Ascending aorta (tissue), 2 donors: ENCODE measurements at regions not wholly inside any gene's neighbourhood (a gene's known extent, or its start where the extent isn't known, plus 50 kb on each side); places are given as distances from the start of the nearest gene placed in this dataset.

Source experiments
- DNase-seq, 2 donors: peaks; one replicate each; pipeline ENCODE4 v3.0.0-alpha.2; 2019; ENCODE audit warnings: low spot score in 2 of 2
- H3K27ac ChIP-seq, 2 donors: fragments of 200-600 bp; sonication (generic); one replicate each; pipeline ENCODE4 v1.5.1; 2016 to 2017; ENCODE audit warnings: mild to moderate bottlenecking in 1 of 2
- H3K27me3 ChIP-seq: fragments of 200-600 bp; sonication (generic); one replicate; pipeline ENCODE4 v1.5.1; 2017
- H3K36me3 ChIP-seq, 2 donors: fragments of 200-600 bp; sonication (generic); one replicate each; pipeline ENCODE4 v1.5.1; 2016
- H3K4me1 ChIP-seq, 2 donors: fragments of 200-600 bp; sonication (generic); one replicate each; pipeline ENCODE4 v1.5.1; 2016 to 2017; ENCODE audit warnings: mild to moderate bottlenecking in 1 of 2
- H3K4me3 ChIP-seq, 2 donors: fragments of 200-600 bp; sonication (generic); one replicate each; pipeline ENCODE4 v1.5.1; 2016 to 2017; ENCODE audit warnings: mild to moderate bottlenecking in 1 of 2
- H3K9me3 ChIP-seq, 2 donors: fragments of 200-600 bp; sonication (generic); one replicate each; pipeline ENCODE4 v1.5.1; 2016
- CTCF ChIP-seq, 3 experiments: fragments of 200-600 bp in 2 of 3; fragments of 450-650 bp in 1 of 3; sonication (generic) in 2 of 3; IDR thresholded peaks; one replicate each; pipeline ENCODE4 v1.5.1; 2016 to 2019; ENCODE audit warnings: antibody characterized with exemption in 3 of 3, mild to moderate bottlenecking in 1 of 3, moderate library complexity in 1 of 3
- intact Hi-C: fragments of 100-400 bp; cut with DNase I; formaldehyde crosslinking; loops from one replicate; pipeline ENCODE4 v1.15.1; 2023

GRCh38 chr7:28346256-28346655 lies 66.1 kb upstream of the CREB5 start:
- no peaks in the 10 kb centered on the region for H3K9me3 ChIP-seq
- H3K36me3 ChIP-seq, result no peaks in the 10 kb centered on the region
- intact Hi-C loops, result no loop called here
- no peak overlapping the region for H3K27ac ChIP-seq
- TF ChIP-seq CTCF (IDR thresholded peaks at IDR 0.05), result no peak
- H3K4me3 ChIP-seq, result no peak overlapping the region
- no peaks in the 10 kb centered on the region for H3K4me1 ChIP-seq
- no peak for DNase-seq
- no peaks in the 10 kb centered on the region for H3K27me3 ChIP-seq

DNA sequence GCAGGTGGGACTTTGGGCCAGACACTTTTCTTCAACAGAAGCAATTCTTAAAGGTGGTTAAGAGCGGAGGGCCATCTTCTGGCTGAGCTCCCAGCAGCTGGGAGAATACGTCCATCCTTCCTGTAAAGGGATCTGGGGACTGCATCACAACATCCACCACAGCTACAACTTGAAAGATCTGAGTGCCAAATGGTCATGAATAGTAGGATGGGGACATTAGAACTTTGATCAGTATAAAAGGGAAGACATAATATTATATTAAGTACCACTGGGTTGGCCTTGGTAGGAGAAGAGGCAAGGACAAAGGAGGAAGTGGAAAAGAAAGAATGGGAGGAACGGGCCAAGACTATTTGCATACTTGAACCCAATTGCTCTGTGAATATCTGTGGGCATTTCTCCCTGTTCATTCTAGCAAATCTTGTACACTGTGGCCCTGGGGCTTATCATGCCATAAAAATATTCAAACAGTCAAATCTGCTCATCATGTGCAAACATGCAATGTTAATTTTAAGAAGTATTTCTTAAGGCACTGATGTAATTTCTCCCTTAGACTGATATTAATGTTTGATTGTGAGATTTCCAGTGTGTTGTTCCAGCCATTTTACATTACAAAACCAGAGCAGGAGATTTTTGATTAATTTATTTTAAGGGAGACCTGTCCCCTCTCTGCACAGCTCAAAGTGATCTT lies 65.5 kb upstream of the CREB5 start:
- Histone ChIP-seq H3K27me3 (no peaks in the 10 kb centered on the region), H3K9me3 (no peaks in the 10 kb centered on the region), H3K4me3 (no peak overlapping the region), H3K36me3 (no peaks in the 10 kb centered on the region), H3K27ac (no peak overlapping the region), H3K4me1 (no peaks in the 10 kb centered on the region)
- intact Hi-C loops, result no loop called here
- TF ChIP-seq CTCF (IDR thresholded peaks at IDR 0.05), result no peak
- no peak for DNase-seq

DNA sequence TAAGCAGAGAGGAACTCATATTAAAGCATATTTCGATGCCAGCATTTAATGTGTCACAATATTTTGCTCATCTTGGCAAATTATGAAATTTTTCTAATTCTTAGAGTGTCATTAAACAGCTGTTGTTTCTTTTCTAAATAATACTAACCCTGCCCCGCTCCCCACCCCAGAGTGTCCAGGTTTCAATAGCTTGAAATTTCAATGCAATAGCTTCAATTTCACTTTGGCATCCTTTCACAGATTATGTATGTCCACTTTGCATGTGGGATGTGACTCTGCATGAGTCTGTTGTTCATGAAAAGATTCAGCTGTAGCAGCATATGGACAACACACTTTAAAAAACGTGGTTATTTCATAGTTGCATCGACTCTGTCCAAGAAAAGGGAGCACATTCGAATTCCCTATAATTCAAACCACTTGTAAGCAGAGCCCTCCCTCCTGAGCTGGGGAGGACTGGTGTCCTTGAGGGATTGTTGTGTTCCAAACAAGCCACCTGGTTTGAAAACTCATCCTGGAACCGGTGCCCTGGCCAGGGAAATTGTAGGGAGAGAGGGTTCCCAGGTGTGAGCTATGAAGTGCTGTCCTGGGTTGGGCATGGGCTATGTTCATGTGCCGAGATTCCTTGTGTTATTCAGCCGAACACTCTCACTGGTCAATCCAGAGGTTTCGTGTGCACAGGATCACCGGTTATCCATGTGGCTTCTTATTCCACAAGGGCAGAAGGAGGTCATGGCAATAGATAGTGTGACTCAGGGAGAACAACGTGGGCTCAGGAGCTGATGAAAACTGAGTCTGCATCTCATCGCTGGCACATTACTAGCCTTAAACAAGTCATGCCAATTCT lies 64.6 kb upstream of the CREB5 start:
- Histone ChIP-seq H3K36me3 (no peaks in the 10 kb centered on the region), H3K27me3 (no peaks in the 10 kb centered on the region), H3K9me3 (no peaks in the 10 kb centered on the region), H3K4me3 (no peak overlapping the region), H3K27ac (no peak overlapping the region), H3K4me1 (no peaks in the 10 kb centered on the region)
- no peak for TF ChIP-seq CTCF (IDR thresholded peaks at IDR 0.05)
- no peak for DNase-seq
- intact Hi-C loops, result no loop called here

GRCh38 chr7:28348636-28349035 lies 63.7 kb upstream of the CREB5 start:
- Histone ChIP-seq H3K4me1 (no peaks in the 10 kb centered on the region), H3K36me3 (no peaks in the 10 kb centered on the region), H3K9me3 (no peaks in the 10 kb centered on the region), H3K4me3 (no peak overlapping the region), H3K27me3 (no peaks in the 10 kb centered on the region), H3K27ac (no peak overlapping the region)
- no peak for DNase-seq
- intact Hi-C loops, result no loop called here
- TF ChIP-seq CTCF (IDR thresholded peaks at IDR 0.05), result no peak

- H3K4me3 ChIP-seq, result no peak overlapping the region
- no peaks in the 10 kb centered on the region for H3K27me3 ChIP-seq
- no peak overlapping the region for H3K27ac ChIP-seq
- H3K9me3 ChIP-seq, result no peaks in the 10 kb centered on the region
- no peaks in the 10 kb centered on the region for H3K4me1 ChIP-seq
- no peak for TF ChIP-seq CTCF (IDR thresholded peaks at IDR 0.05)
- intact Hi-C loops, result no loop called here
- no peaks in the 10 kb centered on the region for H3K36me3 ChIP-seq
- DNase-seq, result no peak
Observed at GRCh38 chr7:28349637-28350036, 62.7 kb upstream of the CREB5 start.
